HG03060 (cell line): ENCODE measurements at regions not wholly inside any gene's neighbourhood (a gene's known extent, or its start where the extent isn't known, plus 50 kb on each side); places are given as distances from the start of the nearest gene placed in this dataset.
"Not testable (repeated sequence)": the region's sequence is repeated elsewhere in the genome, so short reads cannot be mapped to it uniquely, and the experiment has no call there.

ENCODE experiments used
- ATAC-seq: cut with Tn5 transposase; IDR thresholded peaks from one replicate; pipeline ENCODE4 v1.9.1; 2021; ENCODE audit warnings: low read depth, moderate number of reproducible peaks; ENCODE audit not compliant: unreplicated experiment

- ATAC-seq, result not testable (repeated sequence)
These were observed 131.9 kb downstream of the CWH43 start for GRCh38 chr4:49117951-49118350.

DNA sequence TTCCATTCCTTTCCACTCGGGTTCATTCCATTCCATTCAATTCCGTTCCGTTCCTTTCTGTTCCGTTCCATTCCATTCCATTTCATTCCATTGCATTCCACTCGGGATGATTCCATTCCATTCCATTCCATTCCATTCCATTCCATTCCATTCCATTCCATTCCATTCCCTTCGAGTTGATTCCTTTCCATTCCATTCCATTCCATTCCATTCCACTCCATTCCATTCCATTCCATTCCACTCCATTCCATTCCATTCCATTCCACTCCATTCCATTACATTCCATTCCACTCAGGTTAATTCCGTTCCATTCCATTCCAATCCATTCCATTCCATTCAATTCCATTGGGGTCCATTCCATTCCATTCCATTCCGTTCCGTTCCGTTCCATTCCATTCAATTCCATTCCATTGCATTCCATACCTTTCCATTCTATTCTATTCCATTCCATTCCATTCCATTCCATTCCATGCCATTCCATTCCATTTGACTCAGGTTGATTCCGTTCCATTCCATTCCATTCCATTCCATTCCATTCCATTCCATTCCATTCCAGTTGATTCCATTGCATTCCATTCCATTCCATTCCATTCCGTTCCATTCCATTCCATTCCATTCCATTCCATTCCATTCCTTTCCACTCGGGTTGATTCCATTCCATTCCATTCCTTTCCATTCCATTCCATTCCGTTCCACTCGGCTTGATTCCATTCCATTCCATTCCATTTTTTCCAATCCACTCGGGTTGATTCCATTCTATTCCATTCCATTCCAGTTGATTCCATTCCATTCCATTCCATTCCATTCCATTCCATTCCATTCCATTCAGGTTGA is 132.5 kb downstream of the CWH43 start:
- peak; percentile 37 for ATAC-seq

- ATAC-seq, result not testable (repeated sequence)
These were observed 133.3 kb downstream of the CWH43 start for GRCh38 chr4:49119345-49119744.

DNA sequence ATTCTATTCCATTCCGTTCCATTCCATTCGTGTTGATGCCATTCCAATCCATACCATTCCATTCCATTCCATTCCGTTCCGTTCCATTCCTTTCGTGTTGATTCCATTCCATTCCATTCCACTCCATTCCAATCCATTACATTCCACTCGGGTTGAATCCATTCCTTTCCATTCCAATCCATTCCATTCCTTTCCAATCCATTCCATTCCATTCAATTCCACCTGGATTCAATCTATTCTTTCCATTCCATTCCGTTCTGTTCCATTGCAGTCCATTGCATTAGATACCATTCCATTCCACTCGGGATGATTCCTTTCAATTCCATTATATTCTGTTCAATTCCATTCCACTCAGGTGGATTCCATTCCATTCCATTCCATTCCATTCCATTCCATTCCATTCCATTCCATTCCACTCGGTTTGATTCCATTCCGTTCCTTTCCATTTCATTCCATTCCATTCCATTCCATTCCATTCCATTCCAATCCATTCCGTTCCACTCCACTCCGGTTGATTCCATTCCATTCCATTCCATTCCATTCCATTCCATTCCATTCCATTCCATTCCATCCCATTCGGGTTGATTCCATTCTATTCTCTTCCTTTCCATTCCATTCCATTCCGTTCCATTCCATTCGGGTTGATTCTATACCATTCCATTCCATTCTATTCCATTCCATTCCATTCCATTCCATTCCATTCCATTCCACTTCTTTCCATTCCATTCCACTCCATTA is 134.1 kb downstream of the CWH43 start:
- ATAC-seq, result not testable (repeated sequence)

GRCh38 chr4:49120804-49121203 is 134.7 kb downstream of the CWH43 start:
- not testable (repeated sequence) for ATAC-seq

DNA sequence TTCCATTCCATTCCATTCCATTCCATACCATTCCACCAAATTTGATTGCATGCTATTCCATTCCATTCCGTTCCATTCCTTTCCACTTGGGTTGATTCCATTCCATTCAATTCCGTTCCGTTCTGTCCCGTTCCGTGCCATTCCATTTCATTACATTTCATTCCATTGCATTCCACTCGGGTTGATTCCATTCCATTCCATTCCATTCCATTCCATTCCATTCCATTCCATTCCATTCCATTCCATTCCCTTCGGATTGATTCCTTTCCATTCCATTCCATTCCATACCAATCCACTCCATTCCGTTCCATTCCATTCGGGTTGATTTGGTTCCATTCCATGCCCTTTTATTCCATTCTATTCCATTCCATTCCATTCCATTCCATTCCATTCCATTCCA is 140.4 kb downstream of the CWH43 start:
- not testable (repeated sequence) for ATAC-seq

GRCh38 chr4:49126858-49127257 is 140.8 kb downstream of the CWH43 start:
- ATAC-seq, result not testable (repeated sequence)

- not testable (repeated sequence) for ATAC-seq
These were observed 143.3 kb downstream of the CWH43 start for GRCh38 chr4:49129385-49129784.

- ATAC-seq, result not testable (repeated sequence)
These were observed 143.8 kb downstream of the CWH43 start for GRCh38 chr4:49129870-49130269.

- not testable (repeated sequence) for ATAC-seq
These were observed 144.6 kb downstream of the CWH43 start for GRCh38 chr4:49130724-49131123.

DNA sequence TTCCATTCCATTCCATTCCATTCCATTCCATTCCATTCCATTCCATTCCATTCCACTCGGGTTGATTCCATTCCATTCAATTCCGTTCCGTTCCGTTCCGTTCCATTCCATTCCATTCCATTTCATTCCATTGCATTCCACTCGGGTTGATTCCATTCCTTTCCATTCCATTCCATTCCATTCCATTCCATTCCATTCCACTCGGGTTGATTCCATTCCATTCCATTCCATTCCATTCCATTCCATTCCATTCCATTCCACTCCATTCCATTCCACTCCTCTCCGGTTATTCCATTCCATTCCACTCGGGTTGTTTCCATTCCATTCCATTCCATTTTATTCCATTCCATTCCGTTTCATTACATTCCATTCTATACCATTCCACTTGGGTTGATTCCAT is 151.0 kb downstream of the CWH43 start:
- ATAC-seq, result not testable (repeated sequence)

DNA sequence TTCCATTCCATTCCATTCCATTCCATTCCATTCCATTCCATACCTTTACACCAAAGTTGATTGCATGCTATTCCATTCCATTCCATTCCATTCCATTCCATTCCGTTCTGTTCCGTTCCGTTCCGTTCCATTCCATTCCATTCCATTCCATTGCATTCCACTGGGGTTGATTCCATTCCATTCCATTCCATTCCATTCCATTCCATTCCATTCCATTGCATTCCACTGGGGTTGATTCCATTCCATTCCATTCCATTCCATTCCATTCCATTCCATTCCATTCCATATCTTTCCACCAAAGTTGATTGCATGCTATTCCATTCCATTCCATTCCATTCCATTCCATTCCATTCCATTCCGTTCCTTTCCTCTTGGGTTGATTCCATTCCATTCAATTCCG is 151.9 kb downstream of the CWH43 start:
- not testable (repeated sequence) for ATAC-seq

- ATAC-seq, result not testable (repeated sequence)
These were observed 152.7 kb downstream of the CWH43 start for GRCh38 chr4:49138818-49139217.

GRCh38 chr4:49139513-49139912 is 153.4 kb downstream of the CWH43 start:
- not testable (repeated sequence) for ATAC-seq

DNA sequence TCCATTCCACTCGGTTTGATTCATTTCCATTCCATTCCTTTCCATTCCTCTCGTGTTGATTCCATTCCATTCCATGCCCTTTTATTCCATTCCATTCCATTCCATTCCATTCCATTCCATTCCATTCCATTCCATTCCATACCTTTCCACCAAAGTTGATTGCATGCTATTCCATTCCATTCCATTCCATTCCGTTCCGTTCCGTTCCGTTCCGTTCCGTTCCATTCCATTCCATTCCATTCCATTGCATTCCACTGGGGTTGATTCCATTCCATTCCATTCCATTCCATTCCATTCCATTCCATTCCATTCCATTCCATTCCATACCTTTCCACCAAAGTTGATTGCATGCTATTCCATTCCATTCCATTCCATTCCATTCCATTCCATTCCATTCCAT is 154.3 kb downstream of the CWH43 start:
- ATAC-seq, result not testable (repeated sequence)

GRCh38 chr4:49141955-49142354 is 155.9 kb downstream of the CWH43 start:
- not testable (repeated sequence) for ATAC-seq

DNA sequence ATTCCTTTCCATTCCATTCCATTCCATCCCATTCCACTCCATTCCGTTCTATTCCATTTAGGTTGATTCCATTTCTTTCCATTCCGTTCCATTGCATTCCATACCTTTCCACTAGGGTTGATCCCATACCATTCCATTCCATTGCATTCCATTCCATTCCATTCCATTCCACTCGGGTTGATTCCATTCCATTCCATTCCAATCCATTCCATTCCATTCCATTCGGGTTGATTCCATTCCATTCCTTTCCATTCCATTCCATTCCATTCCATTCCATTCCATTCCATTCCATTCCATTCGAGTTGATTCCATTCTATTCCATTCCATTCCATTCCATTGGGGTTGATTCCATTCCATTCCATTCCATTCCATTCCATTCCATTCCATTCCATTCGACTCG is 161.1 kb downstream of the CWH43 start:
- peak; percentile 36 for ATAC-seq

- ATAC-seq, result not testable (repeated sequence)
These were observed 161.5 kb downstream of the CWH43 start for GRCh38 chr4:49147596-49147995.

GRCh38 chr4:49149006-49149975 is 163.2 kb downstream of the CWH43 start:
- peak; percentile 61 for ATAC-seq

DNA sequence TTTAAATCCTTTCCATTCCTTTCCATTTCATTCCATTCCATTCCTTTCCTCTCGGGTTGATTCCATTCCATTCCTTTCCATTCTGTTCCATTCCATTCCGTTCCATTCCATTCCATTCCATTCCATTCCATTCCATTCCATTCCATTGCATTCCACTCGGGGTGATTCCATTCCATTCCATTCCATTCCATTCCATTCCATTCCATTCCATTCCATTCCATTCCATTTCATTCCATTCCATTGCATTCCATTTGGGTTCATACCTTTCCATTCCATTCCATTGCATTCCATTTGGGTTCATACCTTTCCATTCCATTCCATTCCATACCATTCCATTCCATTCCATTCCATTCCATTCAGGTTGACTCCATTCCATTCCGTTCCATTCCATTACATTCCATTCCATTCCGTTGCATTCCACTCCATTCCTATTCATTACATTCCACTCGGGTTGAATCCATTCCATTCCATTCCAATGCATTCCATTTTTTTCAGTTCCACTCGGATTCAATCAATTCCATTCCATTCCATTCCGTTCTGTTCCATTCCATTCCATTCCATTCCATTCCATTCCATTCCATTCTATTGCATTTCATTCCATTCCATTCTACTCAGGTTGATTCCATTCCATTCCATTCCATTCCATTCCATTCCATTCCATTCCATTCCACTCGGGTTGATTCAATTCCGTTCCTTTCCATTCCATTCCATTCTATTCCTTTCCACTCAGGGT is 164.4 kb downstream of the CWH43 start:
- not testable (repeated sequence) for ATAC-seq
